Thyroid gland (tissue), 4 donors: ENCODE measurements at regions not wholly inside any gene's neighbourhood (a gene's known extent, or its start where the extent isn't known, plus 50 kb on each side); places are given as distances from the start of the nearest gene placed in this dataset.

ENCODE experiments used
- DNase-seq, 2 donors: peaks; one replicate each; pipeline ENCODE4 v3.0.0-alpha.2; 2019
- H3K27ac ChIP-seq, 3 donors: fragments of 200-600 bp; sonication (generic); 1 replicate in 2 of 3; 2 replicates in 1 of 3; pipeline ENCODE4 v1.5.1; 2016 to 2019; ENCODE audit warnings: mild to moderate bottlenecking in 1 of 3, moderate library complexity in 1 of 3
- H3K27me3 ChIP-seq: fragments of 200-600 bp; sonication (generic); one replicate; pipeline ENCODE4 v1.5.1; 2019
- H3K36me3 ChIP-seq, 2 donors: fragments of 200-600 bp; sonication (generic); one replicate each; pipeline ENCODE4 v1.5.1; 2016 to 2019
- H3K4me1 ChIP-seq, 2 donors: fragments of 200-600 bp; sonication (generic); one replicate each; pipeline ENCODE4 v1.5.1; 2017 to 2019
- H3K4me3 ChIP-seq, 3 donors: fragments of 200-600 bp; sonication (generic); replicated peaks in 1 of 3; 1 replicate in 2 of 3; 2 replicates in 1 of 3; pipeline ENCODE4 v1.5.1; 2016; ENCODE audit warnings: mild to moderate bottlenecking in 1 of 3
- H3K9me3 ChIP-seq: fragments of 200-600 bp; sonication (generic); one replicate; pipeline ENCODE4 v1.5.1; 2017
- CTCF ChIP-seq, 6 experiments: fragments of 200-600 bp in 3 of 6; fragments of 450-650 bp in 3 of 6; sonication (generic) in 3 of 6; IDR thresholded peaks; one replicate each; pipeline ENCODE4 v1.5.1; 2016 to 2019; ENCODE audit warnings: antibody characterized with exemption in 6 of 6, mild to moderate bottlenecking in 2 of 6, inconsistent platforms in 1 of 6, moderate library complexity in 1 of 6
- POLR2A ChIP-seq, 2 donors: fragments of 450-650 bp; IDR thresholded peaks; one replicate each; pipeline ENCODE4 v1.6.1; 2017; ENCODE audit warnings: antibody characterized with exemption in 2 of 2, mild to moderate bottlenecking in 2 of 2, moderate library complexity in 1 of 2
- WGBS, 2 donors: methylation state at CpG; one replicate each; pipeline ENCODE4 v1.1.5; 2017; 5-methylcytosine and 5-hydroxymethylcytosine counted together
- intact Hi-C: fragments of 100-400 bp; cut with DNase I; formaldehyde crosslinking; loops from one replicate; pipeline ENCODE4 v1.15.1; 2023

DNA sequence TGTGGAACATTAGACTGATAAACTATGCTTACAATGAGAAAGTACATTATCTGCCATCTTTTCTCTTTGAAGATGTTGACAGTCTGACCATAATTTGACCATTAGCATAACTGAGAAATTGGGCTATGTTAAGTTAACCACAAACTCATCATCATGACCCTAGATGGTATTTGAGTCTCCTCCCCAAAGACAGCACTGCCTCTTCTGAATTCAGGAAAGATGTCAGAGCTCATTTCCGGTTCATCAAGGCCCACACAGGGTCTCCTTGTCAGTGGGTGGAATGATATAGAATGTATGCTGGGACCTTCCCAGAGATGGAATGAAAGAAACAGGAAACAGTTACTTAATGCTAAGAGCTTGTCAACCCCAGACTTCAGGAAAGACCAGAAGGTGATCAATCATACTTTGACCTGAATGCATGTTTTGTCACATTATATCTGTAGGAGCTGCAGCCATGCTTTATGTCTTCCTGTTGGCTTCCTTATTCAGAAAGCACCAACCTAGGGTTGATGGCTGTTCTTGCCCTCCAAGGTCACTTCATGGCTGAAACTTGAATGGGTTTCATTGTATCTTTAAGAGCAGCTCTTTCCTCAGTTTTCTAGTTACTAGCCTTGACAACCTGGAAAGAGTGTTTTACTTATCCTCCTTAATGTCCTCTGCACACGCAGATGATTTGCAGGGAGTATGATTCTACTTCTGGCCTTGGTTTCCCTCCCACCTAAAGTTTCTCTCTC lies 99.1 kb upstream of the NEUROD1 start:
- H3K4me1 ChIP-seq: peaks cover 0 to 10% of the 10 kb centered on the region in 2 donors
- H3K9me3 ChIP-seq: no peaks in the 10 kb centered on the region
- no peak overlapping the region for H3K4me3 ChIP-seq
- DNase-seq: no peak
- TF ChIP-seq CTCF (IDR thresholded peaks at IDR 0.05) (no peak), POLR2A (IDR thresholded peaks at IDR 0.05) (no peak)
- WGBS, 2 donors: 71 to 80% methylated on average over 2 of the region's 2 CpGs
- intact Hi-C loops: no loop called here
- H3K36me3 ChIP-seq: no peaks in the 10 kb centered on the region
- H3K27me3 ChIP-seq: no peaks in the 10 kb centered on the region
- H3K27ac ChIP-seq: no peak overlapping the region

GRCh38 chr2:181780047-181780651 lies 99.8 kb upstream of the NEUROD1 start:
- Histone ChIP-seq H3K36me3 (no peaks in the 10 kb centered on the region), H3K9me3 (no peaks in the 10 kb centered on the region), H3K4me1 (peaks cover 0 to 10% of the 10 kb centered on the region in 2 donors), H3K27ac (no peak overlapping the region), H3K27me3 (no peaks in the 10 kb centered on the region), H3K4me3 (no peak overlapping the region)
- 78 to 79% methylated on average over 1 of the region's 1 CpG for WGBS, 2 donors
- no peak for TF ChIP-seq CTCF (IDR thresholded peaks at IDR 0.05)
- TF ChIP-seq POLR2A (IDR thresholded peaks at IDR 0.05): no peak
- no peak for DNase-seq
- intact Hi-C loops: no loop called here

DNA sequence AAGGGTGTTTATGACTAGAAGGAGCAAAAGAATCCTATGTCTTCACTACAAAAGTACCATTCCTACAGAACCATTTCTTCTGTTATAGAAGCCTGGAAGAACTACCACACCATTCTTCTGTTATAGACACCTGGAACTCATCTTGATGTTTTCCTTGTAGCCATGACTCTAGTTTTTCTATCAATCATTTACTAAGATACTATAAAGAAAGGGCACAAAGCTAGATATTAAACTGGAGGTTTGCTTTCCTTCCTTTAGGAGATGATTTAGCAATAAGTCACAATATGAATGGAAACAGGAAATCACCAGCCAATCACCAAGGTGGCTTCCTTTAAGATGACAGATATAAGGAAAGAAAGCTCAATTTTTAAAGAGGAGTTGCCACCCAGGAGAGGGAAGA lies 100.3 kb upstream of the NEUROD1 start:
- intact Hi-C loops: no loop called here
- no peaks in the 10 kb centered on the region for H3K27me3 ChIP-seq
- no peak overlapping the region for H3K27ac ChIP-seq
- DNase-seq: no peak
- H3K4me1 ChIP-seq: peaks cover 0 to 10% of the 10 kb centered on the region in 2 donors
- H3K9me3 ChIP-seq: no peaks in the 10 kb centered on the region
- TF ChIP-seq POLR2A (IDR thresholded peaks at IDR 0.05) (no peak), CTCF (IDR thresholded peaks at IDR 0.05) (no peak)
- no peak overlapping the region for H3K4me3 ChIP-seq
- H3K36me3 ChIP-seq: no peaks in the 10 kb centered on the region

DNA sequence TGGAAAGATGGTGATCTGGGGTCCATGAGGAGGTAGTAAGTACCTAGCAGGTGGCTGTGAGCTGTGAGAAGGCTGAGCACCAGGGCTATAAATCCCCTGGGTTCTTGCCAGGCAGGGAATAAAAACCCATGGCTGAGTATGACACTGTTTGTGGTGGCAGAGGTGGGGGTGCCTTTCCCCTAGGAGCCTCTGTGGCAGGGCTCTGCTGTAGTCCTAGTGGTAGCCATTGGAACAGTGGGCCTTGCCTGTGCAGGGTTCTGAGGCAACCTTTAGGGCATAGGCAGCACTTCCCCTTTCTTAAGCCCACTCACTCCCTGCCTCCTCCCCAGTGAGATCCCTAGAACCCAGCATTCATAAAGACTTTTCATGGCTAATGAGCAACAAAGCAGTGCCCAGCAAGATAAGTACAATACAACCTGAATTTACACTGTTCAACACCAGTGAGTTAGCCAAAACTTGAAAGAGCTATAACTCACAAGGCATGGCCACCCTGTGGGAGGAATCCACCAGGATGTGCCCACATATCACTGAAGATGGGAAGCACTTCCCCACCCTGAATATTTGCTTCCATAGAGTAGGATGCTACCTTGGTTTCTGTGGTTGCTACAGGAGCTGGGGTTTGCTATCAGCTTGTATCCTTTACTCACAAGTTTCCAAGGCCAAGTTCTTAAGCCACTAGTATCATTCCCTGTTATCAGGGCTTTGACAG lies 100.9 kb upstream of the NEUROD1 start:
- intact Hi-C loops: no loop called here

More for the DNA sequence above, 100.9 kb upstream of the NEUROD1 start:
- Histone ChIP-seq H3K27me3 (no peaks in the 10 kb centered on the region), H3K36me3 (no peaks in the 10 kb centered on the region), H3K27ac (no peak overlapping the region), H3K4me3 (no peak overlapping the region), H3K9me3 (no peaks in the 10 kb centered on the region), H3K4me1 (peaks cover 0 to 10% of the 10 kb centered on the region in 2 donors)
- TF ChIP-seq POLR2A (IDR thresholded peaks at IDR 0.05): no peak
- no peak for TF ChIP-seq CTCF (IDR thresholded peaks at IDR 0.05)
- DNase-seq: no peak
